ENCODE measurements at regions not wholly inside any gene's neighbourhood (a gene's known extent, or its start where the extent isn't known, plus 50 kb on each side); places are given as distances from the start of the nearest gene placed in this dataset.

DNA sequence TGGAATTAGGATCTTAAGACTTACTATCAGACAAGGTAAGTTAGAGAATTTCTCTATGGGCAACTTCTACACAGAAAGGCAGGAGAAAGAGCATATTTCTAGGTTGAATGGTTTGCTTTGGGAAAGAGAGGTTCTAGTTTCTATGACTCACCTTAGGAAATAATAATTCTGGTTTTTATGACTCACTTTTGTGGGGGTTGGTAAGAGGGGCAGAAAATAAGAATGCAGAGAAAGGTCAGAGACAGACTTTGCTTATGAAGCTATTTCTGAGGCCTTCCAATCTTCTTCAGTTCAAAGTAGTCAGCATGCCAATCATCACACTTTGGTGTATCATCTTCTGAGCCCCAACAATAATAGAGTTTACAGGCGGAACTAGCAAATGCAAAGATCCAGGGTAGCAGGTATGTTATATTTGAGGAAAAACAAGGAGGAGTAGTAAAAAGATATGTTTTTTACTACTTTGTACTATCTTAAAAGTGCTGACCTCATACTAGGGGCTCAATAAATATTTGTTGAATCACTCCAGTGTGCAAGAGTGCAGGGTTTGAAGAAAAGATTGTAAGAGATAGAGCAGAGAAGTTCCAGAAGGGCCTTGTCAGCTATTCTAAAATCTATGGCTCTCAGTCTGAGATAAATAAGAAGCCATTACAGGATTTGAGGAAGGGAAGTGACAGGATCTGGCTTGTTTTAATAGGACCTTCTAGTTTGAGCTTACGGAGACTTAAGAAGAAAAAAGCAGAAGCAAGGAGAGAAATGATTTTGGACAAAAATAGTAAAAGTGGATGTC, 56.7 kb upstream of the LRFN5 start:
- DNase-seq (ENCODE audit: extremely low read depth, insufficient read length), result no peak
- H3K36me3 ChIP-seq (ENCODE audit: control insufficient read depth, insufficient read depth, low read length), result no peaks in the 10 kb centered on the region
- no peak overlapping the region for H3K4me3 ChIP-seq (replicated peaks; ENCODE audit: low read depth, low read length)
- TF ChIP-seq, protein P1, sequence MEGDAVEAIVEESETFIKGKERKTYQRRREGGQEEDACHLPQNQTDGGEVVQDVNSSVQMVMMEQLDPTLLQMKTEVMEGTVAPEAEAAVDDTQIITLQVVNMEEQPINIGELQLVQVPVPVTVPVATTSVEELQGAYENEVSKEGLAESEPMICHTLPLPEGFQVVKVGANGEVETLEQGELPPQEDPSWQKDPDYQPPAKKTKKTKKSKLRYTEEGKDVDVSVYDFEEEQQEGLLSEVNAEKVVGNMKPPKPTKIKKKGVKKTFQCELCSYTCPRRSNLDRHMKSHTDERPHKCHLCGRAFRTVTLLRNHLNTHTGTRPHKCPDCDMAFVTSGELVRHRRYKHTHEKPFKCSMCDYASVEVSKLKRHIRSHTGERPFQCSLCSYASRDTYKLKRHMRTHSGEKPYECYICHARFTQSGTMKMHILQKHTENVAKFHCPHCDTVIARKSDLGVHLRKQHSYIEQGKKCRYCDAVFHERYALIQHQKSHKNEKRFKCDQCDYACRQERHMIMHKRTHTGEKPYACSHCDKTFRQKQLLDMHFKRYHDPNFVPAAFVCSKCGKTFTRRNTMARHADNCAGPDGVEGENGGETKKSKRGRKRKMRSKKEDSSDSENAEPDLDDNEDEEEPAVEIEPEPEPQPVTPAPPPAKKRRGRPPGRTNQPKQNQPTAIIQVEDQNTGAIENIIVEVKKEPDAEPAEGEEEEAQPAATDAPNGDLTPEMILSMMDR (IDR thresholded peaks at IDR 0.05; ENCODE audit: insufficient read depth, low read length, poor library complexity, severe bottlenecking), result no peak
- H3K27me3 ChIP-seq (replicated peaks; ENCODE audit: control insufficient read depth, insufficient read depth, low read length), result no peaks in the 10 kb centered on the region

DNA sequence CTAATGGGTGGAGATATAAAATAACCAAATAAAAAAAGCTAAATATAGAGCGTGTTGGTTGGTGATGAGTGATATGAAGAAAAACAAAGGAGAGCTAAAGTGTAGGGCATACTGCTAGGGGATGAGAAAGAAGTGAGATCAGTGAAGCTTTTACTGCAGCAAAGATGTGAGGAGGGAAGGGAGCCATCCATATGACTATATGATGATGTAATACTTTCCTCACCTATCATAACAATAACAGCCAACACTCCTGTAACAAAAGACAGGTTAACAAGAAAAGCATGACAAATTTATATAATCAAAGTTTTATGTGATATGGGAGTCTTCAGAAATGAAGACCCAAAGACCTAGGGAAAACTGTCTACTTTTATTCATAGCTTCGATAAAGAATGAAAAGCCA, 57.4 kb upstream of the LRFN5 start:
- DNase-seq (ENCODE audit: extremely low read depth, insufficient read length), result no peak
- Histone ChIP-seq H3K27me3 (replicated peaks; ENCODE audit: control insufficient read depth, insufficient read depth, low read length) (no peaks in the 10 kb centered on the region), H3K4me3 (replicated peaks; ENCODE audit: low read depth, low read length) (no peak overlapping the region), H3K36me3 (ENCODE audit: control insufficient read depth, insufficient read depth, low read length) (no peaks in the 10 kb centered on the region)
- TF ChIP-seq, protein P1 (IDR thresholded peaks at IDR 0.05; ENCODE audit: insufficient read depth, low read length, poor library complexity, severe bottlenecking), result no peak

DNA sequence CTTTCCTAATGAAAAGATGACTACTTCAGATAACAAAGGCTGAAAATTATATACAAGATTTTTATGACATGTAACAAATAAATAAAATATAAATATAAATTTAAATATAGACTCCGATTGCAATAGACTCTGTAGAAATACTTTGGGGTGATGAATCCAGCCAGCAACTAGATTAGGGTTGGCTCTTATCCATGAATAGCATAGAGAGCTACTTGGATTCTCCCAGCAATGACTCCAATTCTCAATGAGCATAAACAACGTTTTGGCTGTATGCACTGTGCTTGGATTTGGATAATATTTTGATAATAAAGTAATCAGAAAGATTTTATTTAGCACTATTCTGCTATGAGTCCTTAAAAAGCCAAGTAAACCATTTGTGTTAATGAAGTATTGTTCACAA, 58.0 kb upstream of the LRFN5 start:
- H3K4me3 ChIP-seq (replicated peaks; ENCODE audit: low read depth, low read length), result no peak overlapping the region
- no peaks in the 10 kb centered on the region for H3K36me3 ChIP-seq (ENCODE audit: control insufficient read depth, insufficient read depth, low read length)
- no peak for DNase-seq (ENCODE audit: extremely low read depth, insufficient read length)
- TF ChIP-seq, protein P1 (IDR thresholded peaks at IDR 0.05; ENCODE audit: insufficient read depth, low read length, poor library complexity, severe bottlenecking), result no peak
- no peaks in the 10 kb centered on the region for H3K27me3 ChIP-seq (replicated peaks; ENCODE audit: control insufficient read depth, insufficient read depth, low read length)

DNA sequence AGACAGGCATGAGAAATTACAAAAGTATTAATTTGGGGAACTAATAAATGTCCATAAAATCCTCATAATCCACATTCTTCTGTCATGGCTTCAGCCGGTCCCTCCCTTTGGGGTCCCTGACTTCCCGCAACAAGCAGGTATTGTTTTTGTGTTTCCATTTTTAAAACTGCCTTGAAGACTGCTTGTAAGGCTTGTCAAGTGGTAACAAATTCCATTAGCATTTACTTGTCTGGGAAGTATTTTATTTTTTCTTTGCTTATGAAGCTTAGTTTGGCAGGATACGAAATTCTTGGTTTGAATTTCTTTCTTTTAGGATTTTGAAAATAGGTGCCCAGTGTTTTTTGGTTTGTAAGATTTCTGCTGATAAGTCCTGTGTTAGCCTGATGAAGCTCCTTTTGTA, 65.3 kb upstream of the LRFN5 start:
- Histone ChIP-seq H3K36me3 (ENCODE audit: control insufficient read depth, insufficient read depth, low read length) (no peaks in the 10 kb centered on the region), H3K4me3 (replicated peaks; ENCODE audit: low read depth, low read length) (no peak overlapping the region), H3K27me3 (replicated peaks; ENCODE audit: control insufficient read depth, insufficient read depth, low read length) (no peaks in the 10 kb centered on the region)
- TF ChIP-seq, protein P1 (IDR thresholded peaks at IDR 0.05; ENCODE audit: insufficient read depth, low read length, poor library complexity, severe bottlenecking), result no peak
- no peak for DNase-seq (ENCODE audit: extremely low read depth, insufficient read length)

DNA sequence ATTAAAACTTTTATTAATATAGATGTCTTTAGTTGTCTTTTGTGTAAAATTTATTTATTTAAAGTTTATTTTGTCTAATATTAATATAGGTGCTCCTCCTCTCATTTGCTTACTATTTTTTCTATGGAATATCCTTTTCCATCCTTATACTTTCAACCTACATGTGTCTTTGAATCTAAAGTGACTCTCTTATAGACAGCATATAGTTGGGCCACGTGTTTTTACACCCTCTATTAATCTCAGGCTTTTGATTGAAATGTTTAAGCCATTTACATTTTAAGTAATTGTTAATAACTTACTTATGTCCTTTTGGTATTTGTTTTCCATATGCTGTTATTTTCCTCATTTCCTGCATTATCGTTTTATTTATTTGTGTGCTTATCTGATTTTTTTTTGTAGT, 74.4 kb upstream of the LRFN5 start:
- Histone ChIP-seq H3K4me3 (replicated peaks; ENCODE audit: low read depth, low read length) (no peak overlapping the region), H3K27me3 (replicated peaks; ENCODE audit: control insufficient read depth, insufficient read depth, low read length) (no peaks in the 10 kb centered on the region), H3K36me3 (ENCODE audit: control insufficient read depth, insufficient read depth, low read length) (no peaks in the 10 kb centered on the region)
- TF ChIP-seq, protein P1 (IDR thresholded peaks at IDR 0.05; ENCODE audit: insufficient read depth, low read length, poor library complexity, severe bottlenecking), result no peak
- no peak for DNase-seq (ENCODE audit: extremely low read depth, insufficient read length)

All from GM06990 (cell line).